Fibroblast of lung (primary cell): ENCODE measurements at regions not wholly inside any gene's neighbourhood (a gene's known extent, or its start where the extent isn't known, plus 50 kb on each side); places are given as distances from the start of the nearest gene placed in this dataset.

ENCODE experiments used
- DNase-seq, 2 donors: peaks; one replicate each; pipeline versions ENCODE4 v3.0.0 to v3.0.0-alpha.2; 2010; ENCODE audit warnings: low read depth in 2 of 2
- H2AFZ ChIP-seq: 2 replicates; pipeline ENCODE4 v1.5.1; 2012; ENCODE audit warnings: low read length, control low read depth, inconsistent platforms
- H3K27ac ChIP-seq: 2 replicates; pipeline ENCODE4 v1.5.1; 2011; ENCODE audit warnings: low read length, control low read depth; ENCODE audit not compliant: insufficient read depth
- H3K27me3 ChIP-seq: 2 replicates; pipeline ENCODE4 v1.5.1; 2011; ENCODE audit warnings: mild to moderate bottlenecking, low read length; ENCODE audit not compliant: control insufficient read depth, insufficient read depth
- H3K36me3 ChIP-seq: 2 replicates; pipeline ENCODE4 v1.5.1; 2011; ENCODE audit warnings: low read length; ENCODE audit not compliant: control insufficient read depth, insufficient read depth
- H3K4me1 ChIP-seq: 2 replicates; pipeline ENCODE4 v1.5.1; 2011; ENCODE audit warnings: low read length; ENCODE audit not compliant: control insufficient read depth, insufficient read depth; ENCODE audit errors: extremely low read depth
- H3K4me2 ChIP-seq: 2 replicates; pipeline ENCODE4 v1.5.1; 2011; ENCODE audit warnings: low read length, control low read depth; ENCODE audit not compliant: insufficient read depth; ENCODE audit errors: extremely low read depth
- H3K4me3 ChIP-seq, 4 experiments: fragments of 200-600 bp in 1 of 4; sonication (generic) in 1 of 4; replicated peaks in 1 of 4; 2 replicates each; pipeline ENCODE4 v1.5.1; 2011 to 2016; ENCODE audit warnings: low read length in 4 of 4, low read depth in 3 of 4, mild to moderate bottlenecking in 3 of 4, control low read depth in 2 of 4, inconsistent platforms in 1 of 4, mixed read lengths in 1 of 4; ENCODE audit not compliant: insufficient read depth in 1 of 4; ENCODE audit errors: control extremely low read depth in 1 of 4
- H3K79me2 ChIP-seq: 2 replicates; pipeline ENCODE4 v1.5.1; 2012; ENCODE audit warnings: mild to moderate bottlenecking, low read length, inconsistent platforms; ENCODE audit not compliant: control insufficient read depth, insufficient read depth
- H3K9ac ChIP-seq: 2 replicates; pipeline ENCODE4 v1.5.1; 2011; ENCODE audit warnings: mild to moderate bottlenecking, low read length, control low read depth; ENCODE audit not compliant: insufficient read depth
- H3K9me3 ChIP-seq: 2 replicates; pipeline ENCODE4 v1.5.1; 2012; ENCODE audit warnings: low read depth, low read length; ENCODE audit not compliant: control insufficient read depth, insufficient read depth
- H4K20me1 ChIP-seq: 2 replicates; pipeline ENCODE4 v1.5.1; 2011; ENCODE audit warnings: low read length; ENCODE audit not compliant: control insufficient read depth, insufficient read depth; ENCODE audit errors: extremely low read depth
- CTCF ChIP-seq, 2 donors: IDR thresholded peaks in 1 of 2; conservative IDR thresholded peaks in 1 of 2; 1 replicate in 1 of 2; 2 replicates in 1 of 2; pipeline ENCODE4 v1.5.1; 2011 to 2012; ENCODE audit warnings: low read length in 2 of 2, control low read depth in 1 of 2, inconsistent platforms in 1 of 2, low read depth in 1 of 2, mild to moderate bottlenecking in 1 of 2
- EZH2 ChIP-seq: IDR thresholded peaks from 2 replicates; pipeline ENCODE4 v1.5.1; 2012; ENCODE audit warnings: low read length, control low read depth, mild to moderate bottlenecking; ENCODE audit errors: missing control alignments

GRCh38 chr14:38134416-38135030 is 73.2 kb upstream of the SSTR1 start:
- Histone ChIP-seq H3K36me3 (no peaks in the 10 kb centered on the region), H3K27me3 (no peaks in the 10 kb centered on the region), H2AFZ (no peak overlapping the region), H3K9ac (no peak overlapping the region), H3K9me3 (no peaks in the 10 kb centered on the region), H4K20me1 (no peaks in the 10 kb centered on the region), H3K4me1 (peaks cover 2% of the 10 kb centered on the region), H3K4me3 (no peak overlapping the region), H3K27ac (no peak overlapping the region), H3K4me2 (no peak overlapping the region), H3K79me2 (no peaks in the 10 kb centered on the region)
- no peak for TF ChIP-seq EZH2
- no peak for TF ChIP-seq CTCF (conservative IDR thresholded peaks at IDR 0.05 in 1 of 2, IDR thresholded peaks at IDR 0.05 in 1 of 2; ENCODE audit: low read depth in 1 of 2, low read length in 2 of 2)
- peak in 1 of 2 donors; percentile 72 for DNase-seq

GRCh38 chr14:38135106-38135867 is 72.4 kb upstream of the SSTR1 start:
- H4K20me1 ChIP-seq: no peaks in the 10 kb centered on the region
- no peak for DNase-seq
- H3K4me2 ChIP-seq: no peak overlapping the region
- H3K9me3 ChIP-seq: no peaks in the 10 kb centered on the region
- no peak overlapping the region for H3K4me3 ChIP-seq
- peaks cover 2% of the 10 kb centered on the region for H3K4me1 ChIP-seq
- no peak for TF ChIP-seq EZH2
- TF ChIP-seq CTCF (conservative IDR thresholded peaks at IDR 0.05 in 1 of 2, IDR thresholded peaks at IDR 0.05 in 1 of 2; ENCODE audit: low read depth in 1 of 2, low read length in 2 of 2): no peak
- H3K36me3 ChIP-seq: no peaks in the 10 kb centered on the region
- no peak overlapping the region for H2AFZ ChIP-seq
- no peak overlapping the region for H3K9ac ChIP-seq
- no peaks in the 10 kb centered on the region for H3K27me3 ChIP-seq
- no peaks in the 10 kb centered on the region for H3K79me2 ChIP-seq
- H3K27ac ChIP-seq: no peak overlapping the region

GRCh38 chr14:38137005-38137404 is 70.7 kb upstream of the SSTR1 start:
- peak in 1 of 2 donors; percentile 67 for DNase-seq
- TF ChIP-seq EZH2 (no peak), CTCF (conservative IDR thresholded peaks at IDR 0.05 in 1 of 2, IDR thresholded peaks at IDR 0.05 in 1 of 2; ENCODE audit: low read depth in 1 of 2, low read length in 2 of 2) (no peak)
- Histone ChIP-seq H3K4me2 (no peak overlapping the region), H3K79me2 (no peaks in the 10 kb centered on the region), H4K20me1 (no peaks in the 10 kb centered on the region), H2AFZ (no peak overlapping the region), H3K9me3 (no peaks in the 10 kb centered on the region), H3K4me1 (peaks cover 2% of the 10 kb centered on the region), H3K36me3 (no peaks in the 10 kb centered on the region), H3K9ac (no peak overlapping the region), H3K4me3 (no peak overlapping the region), H3K27ac (no peak overlapping the region), H3K27me3 (no peaks in the 10 kb centered on the region)
